ENCODE measurements at regions not wholly inside any gene's neighbourhood (a gene's known extent, or its start where the extent isn't known, plus 50 kb on each side); places are given as distances from the start of the nearest gene placed in this dataset.

DNA sequence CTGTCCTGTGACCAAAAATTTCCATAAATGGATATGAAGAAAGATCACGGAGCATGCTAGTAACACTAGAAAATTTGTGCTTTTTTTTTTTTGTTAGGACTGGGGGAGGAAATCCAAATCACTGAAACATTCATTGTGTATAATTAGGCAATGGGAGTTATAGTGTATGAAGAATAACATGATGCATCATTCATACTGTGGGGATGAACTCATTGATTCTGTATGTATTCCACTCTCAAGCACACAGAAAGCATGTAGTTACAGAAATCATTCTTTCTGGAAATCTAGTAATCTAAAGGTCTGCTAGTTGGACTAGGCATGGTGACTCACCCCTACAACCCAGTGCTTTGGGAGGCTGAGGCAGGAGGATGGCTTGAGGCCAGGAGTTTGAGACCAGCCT is 749.7 kb downstream of the DIAPH3 start:
- Mint-ChIP-seq H3K4me1 (ENCODE audit: low read depth, unreplicated experiment) (peaks cover 9% of the 10 kb centered on the region), H3K27ac (ENCODE audit: unreplicated experiment) (no peak overlapping the region), H3K4me3 (ENCODE audit: unreplicated experiment) (no peak overlapping the region), H3K9me3 (ENCODE audit: unreplicated experiment) (peaks cover 7% of the 10 kb centered on the region), H3K36me3 (ENCODE audit: low read depth, unreplicated experiment) (no peaks in the 10 kb centered on the region), H3K27me3 (ENCODE audit: low read depth, unreplicated experiment) (peaks cover 3% of the 10 kb centered on the region)
- Histone ChIP-seq H3K9me3 (ENCODE audit: insufficient read depth, low read depth, low read length) (no peaks in the 10 kb centered on the region), H4K20me1 (ENCODE audit: insufficient read depth, low read length) (no peaks in the 10 kb centered on the region), H3K36me3 (ENCODE audit: insufficient read depth, low read length) (no peaks in the 10 kb centered on the region), H3K4me1 (ENCODE audit: insufficient read depth, low read length) (no peaks in the 10 kb centered on the region), H3K4me3 (ENCODE audit: insufficient read depth, low read depth, low read length) (no peak overlapping the region), H2AFZ (ENCODE audit: low read depth, low read length) (no peak overlapping the region), H3K4me2 (ENCODE audit: low read length) (no peak overlapping the region), H3K9ac (ENCODE audit: low read length) (no peak overlapping the region), H3K27me3 (ENCODE audit: insufficient read depth, low read length) (no peaks in the 10 kb centered on the region), H3K79me2 (ENCODE audit: insufficient read depth, low read length) (no peaks in the 10 kb centered on the region), H3K27ac (ENCODE audit: low read depth, low read length) (no peak overlapping the region)
- FAIRE-seq (no peak), DNase-seq (ENCODE audit: low read depth) (no peak)
- no peak for TF ChIP-seq EZH2 (IDR thresholded peaks at IDR 0.05; ENCODE audit: insufficient read depth, low read length)
- TF ChIP-seq, protein P1, sequence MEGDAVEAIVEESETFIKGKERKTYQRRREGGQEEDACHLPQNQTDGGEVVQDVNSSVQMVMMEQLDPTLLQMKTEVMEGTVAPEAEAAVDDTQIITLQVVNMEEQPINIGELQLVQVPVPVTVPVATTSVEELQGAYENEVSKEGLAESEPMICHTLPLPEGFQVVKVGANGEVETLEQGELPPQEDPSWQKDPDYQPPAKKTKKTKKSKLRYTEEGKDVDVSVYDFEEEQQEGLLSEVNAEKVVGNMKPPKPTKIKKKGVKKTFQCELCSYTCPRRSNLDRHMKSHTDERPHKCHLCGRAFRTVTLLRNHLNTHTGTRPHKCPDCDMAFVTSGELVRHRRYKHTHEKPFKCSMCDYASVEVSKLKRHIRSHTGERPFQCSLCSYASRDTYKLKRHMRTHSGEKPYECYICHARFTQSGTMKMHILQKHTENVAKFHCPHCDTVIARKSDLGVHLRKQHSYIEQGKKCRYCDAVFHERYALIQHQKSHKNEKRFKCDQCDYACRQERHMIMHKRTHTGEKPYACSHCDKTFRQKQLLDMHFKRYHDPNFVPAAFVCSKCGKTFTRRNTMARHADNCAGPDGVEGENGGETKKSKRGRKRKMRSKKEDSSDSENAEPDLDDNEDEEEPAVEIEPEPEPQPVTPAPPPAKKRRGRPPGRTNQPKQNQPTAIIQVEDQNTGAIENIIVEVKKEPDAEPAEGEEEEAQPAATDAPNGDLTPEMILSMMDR (IDR thresholded peaks at IDR 0.05; ENCODE audit: insufficient read depth, low read depth, low read length), result no peak

DNA sequence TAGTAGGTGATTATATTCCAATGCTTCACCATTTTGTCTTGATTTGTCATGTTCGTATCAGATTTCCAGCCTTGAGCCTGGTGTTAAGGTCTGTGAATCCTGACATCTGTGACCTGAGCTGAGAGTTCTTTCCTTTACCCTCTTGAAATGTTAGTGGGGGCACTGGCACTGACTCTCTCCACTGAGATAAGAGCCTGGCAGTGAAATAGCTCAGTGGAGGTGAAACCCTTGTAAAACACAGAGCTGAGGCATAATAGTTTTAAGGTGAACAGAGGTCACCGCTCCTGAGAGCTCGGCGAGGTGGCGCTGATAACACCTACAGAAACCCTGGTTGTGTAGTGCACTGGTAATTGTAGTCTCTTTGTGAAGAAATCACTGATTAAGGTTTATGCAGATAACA is 748.2 kb downstream of the DIAPH3 start:
- Mint-ChIP-seq H3K27me3 (ENCODE audit: low read depth, unreplicated experiment) (peaks cover 3% of the 10 kb centered on the region), H3K27ac (ENCODE audit: unreplicated experiment) (no peak overlapping the region), H3K36me3 (ENCODE audit: low read depth, unreplicated experiment) (no peaks in the 10 kb centered on the region), H3K9me3 (ENCODE audit: unreplicated experiment) (peaks cover 7% of the 10 kb centered on the region), H3K4me3 (ENCODE audit: unreplicated experiment) (no peak overlapping the region), H3K4me1 (ENCODE audit: low read depth, unreplicated experiment) (peaks cover 9% of the 10 kb centered on the region)
- DNase-seq (ENCODE audit: low read depth), result no peak
- no peaks in the 10 kb centered on the region for H3K27me3 ChIP-seq (ENCODE audit: insufficient read depth, low read length)
- no peaks in the 10 kb centered on the region for H4K20me1 ChIP-seq (ENCODE audit: insufficient read depth, low read length)
- H3K4me2 ChIP-seq (ENCODE audit: low read length), result no peak overlapping the region
- H3K4me1 ChIP-seq (ENCODE audit: insufficient read depth, low read length), result no peaks in the 10 kb centered on the region
- H3K4me3 ChIP-seq (ENCODE audit: insufficient read depth, low read depth, low read length), result no peak overlapping the region
- H3K27ac ChIP-seq (ENCODE audit: low read depth, low read length), result no peak overlapping the region
- TF ChIP-seq EZH2 (IDR thresholded peaks at IDR 0.05; ENCODE audit: insufficient read depth, low read length), result no peak
- TF ChIP-seq, protein P1 (IDR thresholded peaks at IDR 0.05; ENCODE audit: insufficient read depth, low read depth, low read length), result no peak
- no peaks in the 10 kb centered on the region for H3K36me3 ChIP-seq (ENCODE audit: insufficient read depth, low read length)
- no peaks in the 10 kb centered on the region for H3K79me2 ChIP-seq (ENCODE audit: insufficient read depth, low read length)
- no peak for FAIRE-seq
- no peak overlapping the region for H3K9ac ChIP-seq (ENCODE audit: low read length)
- no peaks in the 10 kb centered on the region for H3K9me3 ChIP-seq (ENCODE audit: insufficient read depth, low read depth, low read length)
- no peak overlapping the region for H2AFZ ChIP-seq (ENCODE audit: low read depth, low read length)

DNA sequence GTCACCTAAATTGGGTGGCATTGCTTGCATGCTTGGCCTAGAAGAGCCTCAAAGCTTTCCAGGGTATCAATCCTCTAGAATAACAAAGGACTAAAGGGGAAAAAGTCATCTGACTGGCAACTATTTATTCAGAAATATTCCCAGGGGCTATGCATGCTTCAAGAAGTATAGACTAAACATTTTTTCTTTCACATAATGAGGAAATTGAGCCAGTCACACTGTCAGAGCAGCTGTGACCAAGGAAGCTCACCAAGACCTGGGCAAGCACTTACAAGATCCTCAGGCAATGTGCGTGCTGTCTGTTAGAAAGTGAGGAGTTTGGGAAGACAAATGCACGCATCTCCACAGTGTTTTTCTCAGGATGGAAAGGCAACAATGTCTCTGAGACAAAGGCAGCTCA is 747.2 kb downstream of the DIAPH3 start:
- Histone ChIP-seq H3K9ac (ENCODE audit: low read length) (no peak overlapping the region), H3K27me3 (ENCODE audit: insufficient read depth, low read length) (no peaks in the 10 kb centered on the region), H3K9me3 (ENCODE audit: insufficient read depth, low read depth, low read length) (no peaks in the 10 kb centered on the region), H2AFZ (ENCODE audit: low read depth, low read length) (peak overlapping the region; percentile 17), H3K4me2 (ENCODE audit: low read length) (no peak overlapping the region), H3K4me1 (ENCODE audit: insufficient read depth, low read length) (no peaks in the 10 kb centered on the region), H3K36me3 (ENCODE audit: insufficient read depth, low read length) (no peaks in the 10 kb centered on the region), H3K4me3 (ENCODE audit: insufficient read depth, low read depth, low read length) (no peak overlapping the region), H4K20me1 (ENCODE audit: insufficient read depth, low read length) (no peaks in the 10 kb centered on the region), H3K79me2 (ENCODE audit: insufficient read depth, low read length) (no peaks in the 10 kb centered on the region), H3K27ac (ENCODE audit: low read depth, low read length) (no peak overlapping the region)
- no peak for FAIRE-seq
- Mint-ChIP-seq H3K27me3 (ENCODE audit: low read depth, unreplicated experiment) (peaks cover 3% of the 10 kb centered on the region), H3K4me1 (ENCODE audit: low read depth, unreplicated experiment) (peaks cover 9% of the 10 kb centered on the region), H3K36me3 (ENCODE audit: low read depth, unreplicated experiment) (no peaks in the 10 kb centered on the region), H3K27ac (ENCODE audit: unreplicated experiment) (no peak overlapping the region), H3K9me3 (ENCODE audit: unreplicated experiment) (peaks cover 7% of the 10 kb centered on the region), H3K4me3 (ENCODE audit: unreplicated experiment) (no peak overlapping the region)
- TF ChIP-seq, protein P1 (IDR thresholded peaks at IDR 0.05; ENCODE audit: insufficient read depth, low read depth, low read length), result no peak
- TF ChIP-seq EZH2 (IDR thresholded peaks at IDR 0.05; ENCODE audit: insufficient read depth, low read length), result no peak
- no peak for DNase-seq (ENCODE audit: low read depth)
